ENCODE measurements at regions not wholly inside any gene's neighbourhood (a gene's known extent, or its start where the extent isn't known, plus 50 kb on each side); places are given as distances from the start of the nearest gene placed in this dataset.

DNA sequence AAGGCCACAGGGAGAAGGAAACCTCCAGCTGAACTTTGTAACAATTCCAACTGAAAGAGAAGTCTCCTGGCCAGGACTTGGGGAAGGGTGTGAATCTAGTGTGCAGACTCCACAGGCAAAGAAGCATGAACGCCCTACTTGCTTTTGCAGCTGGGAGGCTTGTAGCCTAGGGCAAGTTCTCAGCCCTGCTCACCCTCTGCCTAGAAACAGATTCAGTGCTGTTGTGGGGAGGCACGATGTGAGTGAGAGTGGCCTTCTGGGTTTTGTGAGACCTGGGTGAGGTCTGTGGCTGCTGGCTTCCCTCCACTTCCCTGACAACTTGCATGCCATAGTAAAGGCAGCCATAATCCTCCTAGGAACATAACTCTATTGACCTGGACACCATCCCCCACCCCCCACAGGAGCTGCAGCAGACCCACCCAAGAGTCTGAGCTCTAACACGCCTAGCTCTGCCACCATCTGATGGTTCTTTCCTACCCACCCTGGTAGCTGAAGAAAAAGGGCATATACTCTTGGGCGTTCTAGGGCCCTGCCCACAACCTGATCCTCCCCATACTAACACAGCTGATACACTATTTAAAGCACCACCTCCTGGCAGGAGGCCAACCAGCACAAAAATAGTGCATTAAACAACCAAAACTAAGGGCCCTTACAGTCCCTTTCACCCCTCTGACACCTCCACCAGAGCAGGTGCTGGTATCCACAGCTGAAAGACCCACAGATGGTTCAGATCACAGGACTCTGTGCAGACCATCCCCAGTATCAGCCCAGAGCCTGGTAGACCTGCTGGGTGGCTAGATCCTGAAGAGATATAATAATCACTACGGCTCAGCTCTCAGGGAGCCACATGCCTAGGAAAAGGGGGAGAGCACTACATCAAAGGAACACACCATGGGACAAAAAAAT is 426.5 kb downstream of the IGSF11 start:
- no peak overlapping the region for H3K23ac ChIP-seq (ENCODE audit: low read length)
- H3K79me2 ChIP-seq (ENCODE audit: control insufficient read depth, insufficient read depth, low read length), result no peaks in the 10 kb centered on the region
- no peaks in the 10 kb centered on the region for H3K36me3 ChIP-seq (ENCODE audit: control insufficient read depth, insufficient read depth, low read length)
- H4K8ac ChIP-seq (ENCODE audit: low read depth, low read length), result no peak overlapping the region
- no peak overlapping the region for H3K18ac ChIP-seq (ENCODE audit: low read length)
- H3K4me2 ChIP-seq (ENCODE audit: low read length), result no peak overlapping the region
- H3K27me3 ChIP-seq (ENCODE audit: insufficient read depth, low read length, poor library complexity), result no peaks in the 10 kb centered on the region
- no peaks in the 10 kb centered on the region for H3K79me1 ChIP-seq (ENCODE audit: low read length)
- no CpG with 5 or more reads among the region's 5 CpGs for WGBS (ENCODE audit: extremely low coverage, insufficient coverage, low lambda C conversion rate)
- no peak overlapping the region for H3K27ac ChIP-seq (ENCODE audit: low read depth, low read length)
- no peak overlapping the region for H2BK15ac ChIP-seq (replicated peaks; ENCODE audit: low read depth)
- no peak overlapping the region for H3K9ac ChIP-seq (ENCODE audit: low read length)
- no peak overlapping the region for H2AK5ac ChIP-seq (ENCODE audit: low read length)
- H4K5ac ChIP-seq (ENCODE audit: low read length), result no peak overlapping the region
- DNase-seq, result no peak
- H3K4ac ChIP-seq (ENCODE audit: low read depth, low read length), result no peak overlapping the region
- H3K56ac ChIP-seq (ENCODE audit: low read length), result no peak overlapping the region
- H2BK5ac ChIP-seq (ENCODE audit: low read length), result no peak overlapping the region
- H3K4me3 ChIP-seq (ENCODE audit: low read length), result no peak overlapping the region
- H3K4me1 ChIP-seq (ENCODE audit: control insufficient read depth, low read depth, low read length), result no peaks in the 10 kb centered on the region
- no peak overlapping the region for H2BK120ac ChIP-seq (ENCODE audit: low read depth, low read length)

DNA sequence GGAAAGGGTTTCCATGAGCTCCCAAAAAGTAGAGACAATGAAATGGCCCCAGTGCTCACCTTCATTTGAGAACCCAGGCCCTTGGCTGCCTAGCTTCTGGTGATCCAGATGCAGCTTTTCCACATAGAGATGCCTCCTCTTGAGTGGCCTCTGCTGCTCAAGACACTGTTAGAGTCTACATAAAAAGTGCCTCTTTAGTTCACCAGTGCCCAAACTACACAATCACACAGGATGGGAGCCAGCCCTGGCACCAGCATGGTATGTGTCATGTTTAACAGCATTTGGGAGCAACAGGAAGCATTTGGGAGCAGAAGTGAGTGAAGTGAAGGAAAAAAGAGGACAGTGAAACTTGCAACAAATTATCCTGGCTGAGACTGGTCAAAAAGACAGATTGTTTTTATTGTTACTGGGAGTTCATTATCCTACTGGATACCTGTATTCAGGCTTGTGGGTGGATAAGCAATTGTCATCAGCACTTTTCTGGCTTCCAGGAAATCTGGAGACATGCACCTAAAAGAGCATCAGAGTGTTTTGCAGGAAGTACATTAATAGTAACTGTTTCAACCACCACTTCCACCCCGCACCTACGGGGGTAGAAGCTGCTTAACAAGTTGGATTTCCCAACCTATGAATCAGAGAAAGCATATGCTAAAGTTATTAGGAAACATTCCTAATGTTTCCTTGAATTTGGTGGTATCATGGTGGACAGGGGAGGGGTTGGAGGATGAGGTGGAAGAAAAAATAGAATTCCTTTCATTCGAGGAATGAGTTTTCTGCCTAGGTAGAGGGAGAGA is 416.2 kb downstream of the IGSF11 start:
- no peak for DNase-seq
- Histone ChIP-seq H3K27ac (ENCODE audit: low read depth, low read length) (no peak overlapping the region), H3K56ac (ENCODE audit: low read length) (no peak overlapping the region), H3K79me1 (ENCODE audit: low read length) (no peaks in the 10 kb centered on the region), H2BK5ac (ENCODE audit: low read length) (no peak overlapping the region), H3K79me2 (ENCODE audit: control insufficient read depth, insufficient read depth, low read length) (no peaks in the 10 kb centered on the region), H3K4ac (ENCODE audit: low read depth, low read length) (no peak overlapping the region), H4K5ac (ENCODE audit: low read length) (no peak overlapping the region), H2AK5ac (ENCODE audit: low read length) (no peak overlapping the region), H3K18ac (ENCODE audit: low read length) (no peak overlapping the region), H3K4me1 (ENCODE audit: control insufficient read depth, low read depth, low read length) (no peaks in the 10 kb centered on the region), H3K4me2 (ENCODE audit: low read length) (no peak overlapping the region), H4K8ac (ENCODE audit: low read depth, low read length) (no peak overlapping the region), H2BK15ac (replicated peaks; ENCODE audit: low read depth) (no peak overlapping the region), H3K23ac (ENCODE audit: low read length) (no peak overlapping the region), H3K9ac (ENCODE audit: low read length) (no peak overlapping the region), H3K36me3 (ENCODE audit: control insufficient read depth, insufficient read depth, low read length) (no peaks in the 10 kb centered on the region), H3K4me3 (ENCODE audit: low read length) (no peak overlapping the region), H3K27me3 (ENCODE audit: insufficient read depth, low read length, poor library complexity) (no peaks in the 10 kb centered on the region), H2BK120ac (ENCODE audit: low read depth, low read length) (no peak overlapping the region)
- WGBS (ENCODE audit: extremely low coverage, insufficient coverage, low lambda C conversion rate), result no CpG with 5 or more reads among the region's 3 CpGs

GRCh38 chr3:118626453-118626852 is 408.2 kb downstream of the IGSF11 start:
- no peak overlapping the region for H3K23ac ChIP-seq (ENCODE audit: low read length)
- H3K56ac ChIP-seq (ENCODE audit: low read length), result no peak overlapping the region
- H3K4me1 ChIP-seq (ENCODE audit: control insufficient read depth, low read depth, low read length), result no peaks in the 10 kb centered on the region
- H3K4ac ChIP-seq (ENCODE audit: low read depth, low read length), result no peak overlapping the region
- H2BK15ac ChIP-seq (replicated peaks; ENCODE audit: low read depth), result no peak overlapping the region
- H3K27me3 ChIP-seq (ENCODE audit: insufficient read depth, low read length, poor library complexity), result no peaks in the 10 kb centered on the region
- no peak overlapping the region for H2BK5ac ChIP-seq (ENCODE audit: low read length)
- H3K4me2 ChIP-seq (ENCODE audit: low read length), result no peak overlapping the region
- no peak overlapping the region for H4K5ac ChIP-seq (ENCODE audit: low read length)
- no peaks in the 10 kb centered on the region for H3K79me2 ChIP-seq (ENCODE audit: control insufficient read depth, insufficient read depth, low read length)
- DNase-seq, result no peak
- no peak overlapping the region for H3K9ac ChIP-seq (ENCODE audit: low read length)
- no peak overlapping the region for H2AK5ac ChIP-seq (ENCODE audit: low read length)
- H4K8ac ChIP-seq (ENCODE audit: low read depth, low read length), result no peak overlapping the region
- H3K79me1 ChIP-seq (ENCODE audit: low read length), result no peaks in the 10 kb centered on the region
- no peak overlapping the region for H2BK120ac ChIP-seq (ENCODE audit: low read depth, low read length)
- WGBS (ENCODE audit: extremely low coverage, insufficient coverage, low lambda C conversion rate), result no CpG with 5 or more reads among the region's 3 CpGs
- no peak overlapping the region for H3K18ac ChIP-seq (ENCODE audit: low read length)
- H3K4me3 ChIP-seq (ENCODE audit: low read length), result no peak overlapping the region
- no peaks in the 10 kb centered on the region for H3K36me3 ChIP-seq (ENCODE audit: control insufficient read depth, insufficient read depth, low read length)
- H3K27ac ChIP-seq (ENCODE audit: low read depth, low read length), result no peak overlapping the region

- WGBS (ENCODE audit: extremely low coverage, insufficient coverage, low lambda C conversion rate), result no CpG with 5 or more reads among the region's 8 CpGs
- H3K9ac ChIP-seq (ENCODE audit: low read length), result no peak overlapping the region
- no peak overlapping the region for H3K4me3 ChIP-seq (ENCODE audit: low read length)
- no peak overlapping the region for H4K5ac ChIP-seq (ENCODE audit: low read length)
- H3K79me1 ChIP-seq (ENCODE audit: low read length), result no peaks in the 10 kb centered on the region
- H3K27me3 ChIP-seq (ENCODE audit: insufficient read depth, low read length, poor library complexity), result no peaks in the 10 kb centered on the region
- H3K4me2 ChIP-seq (ENCODE audit: low read length), result no peak overlapping the region
- no peak overlapping the region for H2AK5ac ChIP-seq (ENCODE audit: low read length)
- no peak overlapping the region for H3K27ac ChIP-seq (ENCODE audit: low read depth, low read length)
- H2BK5ac ChIP-seq (ENCODE audit: low read length), result no peak overlapping the region
- H2BK120ac ChIP-seq (ENCODE audit: low read depth, low read length), result no peak overlapping the region
- H3K18ac ChIP-seq (ENCODE audit: low read length), result no peak overlapping the region
- no peaks in the 10 kb centered on the region for H3K4me1 ChIP-seq (ENCODE audit: control insufficient read depth, low read depth, low read length)
- no peak overlapping the region for H2BK15ac ChIP-seq (replicated peaks; ENCODE audit: low read depth)
- no peak overlapping the region for H4K8ac ChIP-seq (ENCODE audit: low read depth, low read length)
- DNase-seq, result peak; percentile 89
- H3K79me2 ChIP-seq (ENCODE audit: control insufficient read depth, insufficient read depth, low read length), result no peaks in the 10 kb centered on the region
- no peaks in the 10 kb centered on the region for H3K36me3 ChIP-seq (ENCODE audit: control insufficient read depth, insufficient read depth, low read length)
- no peak overlapping the region for H3K23ac ChIP-seq (ENCODE audit: low read length)
- H3K4ac ChIP-seq (ENCODE audit: low read depth, low read length), result no peak overlapping the region
- H3K56ac ChIP-seq (ENCODE audit: low read length), result no peak overlapping the region
These were observed 405.8 kb downstream of the IGSF11 start for GRCh38 chr3:118628704-118629341.

- no peak overlapping the region for H3K4me3 ChIP-seq (ENCODE audit: low read length)
- no peak overlapping the region for H3K18ac ChIP-seq (ENCODE audit: low read length)
- no peak overlapping the region for H4K8ac ChIP-seq (ENCODE audit: low read depth, low read length)
- no peak overlapping the region for H3K56ac ChIP-seq (ENCODE audit: low read length)
- H3K23ac ChIP-seq (ENCODE audit: low read length), result no peak overlapping the region
- H3K27ac ChIP-seq (ENCODE audit: low read depth, low read length), result no peak overlapping the region
- no peaks in the 10 kb centered on the region for H3K27me3 ChIP-seq (ENCODE audit: insufficient read depth, low read length, poor library complexity)
- H4K5ac ChIP-seq (ENCODE audit: low read length), result no peak overlapping the region
- no peaks in the 10 kb centered on the region for H3K79me1 ChIP-seq (ENCODE audit: low read length)
- H3K9ac ChIP-seq (ENCODE audit: low read length), result no peak overlapping the region
- no peak overlapping the region for H3K4me2 ChIP-seq (ENCODE audit: low read length)
- H2BK5ac ChIP-seq (ENCODE audit: low read length), result no peak overlapping the region
- no CpG with 5 or more reads among the region's 2 CpGs for WGBS (ENCODE audit: extremely low coverage, insufficient coverage, low lambda C conversion rate)
- H2BK15ac ChIP-seq (replicated peaks; ENCODE audit: low read depth), result peak overlapping the region; percentile 19
- H3K36me3 ChIP-seq (ENCODE audit: control insufficient read depth, insufficient read depth, low read length), result no peaks in the 10 kb centered on the region
- no peak overlapping the region for H2AK5ac ChIP-seq (ENCODE audit: low read length)
- no peak overlapping the region for H2BK120ac ChIP-seq (ENCODE audit: low read depth, low read length)
- DNase-seq, result no peak
- no peaks in the 10 kb centered on the region for H3K79me2 ChIP-seq (ENCODE audit: control insufficient read depth, insufficient read depth, low read length)
- H3K4ac ChIP-seq (ENCODE audit: low read depth, low read length), result no peak overlapping the region
- H3K4me1 ChIP-seq (ENCODE audit: control insufficient read depth, low read depth, low read length), result no peaks in the 10 kb centered on the region
These were observed 404.8 kb downstream of the IGSF11 start for GRCh38 chr3:118629821-118630220.

All from mesendoderm (in vitro differentiated cells).